ENCODE measurements at regions not wholly inside any gene's neighbourhood (a gene's known extent, or its start where the extent isn't known, plus 50 kb on each side); places are given as distances from the start of the nearest gene placed in this dataset.

GRCh38 chr11:82305123-82305522 lies 428.5 kb downstream of the FAM181B start:
- no peak for TF ChIP-seq NR3C1 (CRISPR knock-in tag; IDR thresholded peaks at IDR 0.05)
- TF ChIP-seq USF2 (IDR thresholded peaks at IDR 0.05; ENCODE audit: low read depth, low read length): no peak
- TF ChIP-seq USF2 (CRISPR knock-in tag; IDR thresholded peaks at IDR 0.05; ENCODE audit: borderline replicate concordance): no peak
- no peak for TF ChIP-seq TRIM24 (CRISPR knock-in tag; IDR thresholded peaks at IDR 0.05)
- TF ChIP-seq ZNF225 (CRISPR knock-in tag; IDR thresholded peaks at IDR 0.05): no peak
